ENCODE measurements at regions not wholly inside any gene's neighbourhood (a gene's known extent, or its start where the extent isn't known, plus 50 kb on each side); places are given as distances from the start of the nearest gene placed in this dataset.

DNA sequence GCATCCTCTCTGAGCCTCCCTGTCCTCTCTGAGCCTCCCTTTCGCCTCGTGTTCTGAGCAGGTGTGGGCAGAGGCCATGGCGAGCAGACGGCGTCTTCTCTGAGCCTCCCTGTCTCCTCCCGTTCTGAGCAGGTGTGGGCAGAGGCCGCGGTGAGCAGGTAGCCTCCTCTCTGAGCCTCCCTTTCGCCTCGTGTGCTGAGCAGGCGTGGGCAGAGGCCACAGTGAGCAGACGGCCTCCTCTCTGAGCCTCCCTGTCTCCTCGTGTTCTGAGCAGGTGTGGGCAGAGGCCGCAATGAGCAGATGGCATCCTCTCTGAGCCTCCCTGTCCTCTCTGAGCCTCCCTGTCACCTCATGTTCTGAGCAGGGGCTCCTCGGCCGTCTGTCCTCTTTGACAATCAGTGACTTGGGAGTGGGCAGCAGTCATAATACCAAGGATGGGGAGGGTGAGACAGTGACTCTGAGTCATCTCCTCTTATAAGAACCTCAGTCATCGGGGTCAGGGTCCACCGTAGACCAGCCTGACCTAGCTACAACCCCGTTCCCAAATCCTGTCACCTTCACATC, 395.1 kb upstream of the SALL3 start:
- no peak for TF ChIP-seq CTCF (IDR thresholded peaks at IDR 0.05; ENCODE audit: control extremely low read depth, extremely low read depth, low read depth, missing control alignments)

GRCh38 chr18:78586586-78586985, 393.0 kb upstream of the SALL3 start:
- TF ChIP-seq CTCF (IDR thresholded peaks at IDR 0.05; ENCODE audit: control extremely low read depth, extremely low read depth, low read depth, missing control alignments): no peak
- ChIA-PET POLR2A (no interaction called here), CTCF (no interaction called here)
- DNase-seq (ENCODE audit: extremely low spot score): no peak

More for the DNA sequence above, 395.1 kb upstream of the SALL3 start:
- ChIA-PET POLR2A (no interaction called here), CTCF (no interaction called here)
- DNase-seq (ENCODE audit: extremely low spot score): no peak

DNA sequence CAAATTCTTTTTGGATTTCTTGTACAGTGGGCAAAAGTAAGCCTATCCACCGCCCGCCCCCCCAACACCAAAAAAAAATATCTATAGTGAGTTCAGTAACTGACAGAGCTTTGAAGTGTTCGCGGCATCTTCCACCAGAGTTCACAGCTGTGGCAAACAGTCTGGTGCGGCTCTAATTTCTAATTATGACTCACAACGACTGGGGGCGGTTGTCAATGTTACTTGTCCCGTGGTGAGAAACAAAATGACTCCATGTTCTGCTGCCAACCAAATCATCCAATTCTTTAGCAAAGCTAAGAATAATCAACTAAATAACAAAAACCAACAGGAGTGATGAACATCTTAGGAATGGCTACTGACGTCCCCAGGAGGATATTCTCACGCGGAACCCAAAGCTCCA, 392.5 kb upstream of the SALL3 start:
- ChIA-PET CTCF (no interaction called here), POLR2A (no interaction called here)
- no peak for TF ChIP-seq CTCF (IDR thresholded peaks at IDR 0.05; ENCODE audit: control extremely low read depth, extremely low read depth, low read depth, missing control alignments)
- DNase-seq (ENCODE audit: extremely low spot score): no peak

GRCh38 chr18:78587626-78588600, 391.7 kb upstream of the SALL3 start:
- ChIA-PET CTCF (no interaction called here), POLR2A (no interaction called here)
- no peak for DNase-seq (ENCODE audit: extremely low spot score)
- TF ChIP-seq CTCF (IDR thresholded peaks at IDR 0.05; ENCODE audit: control extremely low read depth, extremely low read depth, low read depth, missing control alignments): no peak

DNA sequence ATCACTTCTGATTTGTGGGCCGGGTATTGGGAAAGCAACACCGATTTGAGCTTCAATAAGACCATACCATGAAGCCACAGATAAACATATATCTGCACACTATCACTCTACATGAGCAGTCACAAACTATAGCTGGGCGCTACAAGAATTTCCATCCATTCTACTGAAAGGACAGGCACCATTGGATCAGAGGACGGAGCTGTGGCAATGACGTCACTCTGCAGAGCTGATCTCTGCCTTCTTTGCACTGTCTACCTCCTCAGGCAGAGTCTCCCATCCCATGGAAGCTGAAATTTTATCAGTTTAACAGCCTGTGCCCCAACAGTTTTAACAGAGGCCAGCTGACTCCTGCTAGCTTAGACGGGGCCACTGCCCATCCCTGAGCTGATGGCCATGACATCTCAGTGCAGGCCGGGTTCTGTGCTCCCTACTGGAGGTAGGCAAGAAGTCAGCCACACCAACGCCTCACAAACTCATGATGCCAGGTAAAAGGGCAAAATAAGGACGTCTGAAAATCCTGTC, 389.6 kb upstream of the SALL3 start:
- POLR2A ChIA-PET: no interaction called here
- CTCF ChIA-PET: no interaction called here
- DNase-seq (ENCODE audit: extremely low spot score): no peak
- no peak for TF ChIP-seq CTCF (IDR thresholded peaks at IDR 0.05; ENCODE audit: control extremely low read depth, extremely low read depth, low read depth, missing control alignments)

GRCh38 chr18:78595453-78595852, 384.2 kb upstream of the SALL3 start:
- ChIA-PET POLR2A (no interaction called here), CTCF (no interaction called here)
- no peak for TF ChIP-seq CTCF (IDR thresholded peaks at IDR 0.05; ENCODE audit: control extremely low read depth, extremely low read depth, low read depth, missing control alignments)
- no peak for DNase-seq (ENCODE audit: extremely low spot score)

Measured in GM10248 (cell line).